Mononuclear cell (primary cell): ENCODE measurements at regions not wholly inside any gene's neighbourhood (a gene's known extent, or its start where the extent isn't known, plus 50 kb on each side); places are given as distances from the start of the nearest gene placed in this dataset.

Experiments used
- H3K27me3 ChIP-seq: 2 replicates; pipeline ENCODE4 v1.6.0; 2011; ENCODE audit warnings: low read length, control low read depth; ENCODE audit not compliant: insufficient read depth
- H3K4me1 ChIP-seq: 2 replicates; pipeline ENCODE4 v1.5.1; 2011; ENCODE audit warnings: mild to moderate bottlenecking, low read length, control low read depth; ENCODE audit not compliant: insufficient read depth
- H3K4me3 ChIP-seq: 2 replicates; pipeline ENCODE4 v1.5.1; 2011; ENCODE audit warnings: mild to moderate bottlenecking, low read length, moderate library complexity
- H3K9me3 ChIP-seq: 2 replicates; pipeline ENCODE4 v1.5.1; 2011; ENCODE audit warnings: low read depth, mild to moderate bottlenecking, control low read depth, low read length

DNA sequence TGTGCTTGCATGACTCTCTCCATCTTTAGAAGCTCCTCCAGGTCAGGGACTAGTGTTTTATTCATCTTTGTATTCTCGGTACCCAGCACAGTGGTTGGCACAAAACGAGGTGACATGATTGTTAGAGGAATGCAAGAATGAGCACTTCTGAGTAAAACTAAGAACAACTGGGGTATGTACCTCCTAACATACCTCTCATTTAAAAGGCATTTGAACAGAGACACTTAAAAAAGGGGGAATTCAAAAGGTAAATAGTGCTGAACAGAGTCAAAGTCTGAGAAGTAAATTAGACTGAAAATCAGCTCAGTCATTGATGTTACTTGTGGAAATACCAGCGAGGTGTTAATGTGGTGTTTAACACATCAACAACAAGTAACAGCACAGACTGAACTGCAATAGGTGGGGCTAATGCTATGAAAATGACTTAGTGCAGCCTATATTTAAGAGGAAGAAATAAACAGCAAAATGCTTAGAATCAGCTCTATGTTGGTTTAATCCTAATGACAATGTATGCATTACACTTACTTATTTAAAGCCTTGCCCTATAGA is 102.4 kb downstream of the TMCO5A start:
- no peak overlapping the region for H3K4me3 ChIP-seq
- H3K4me1 ChIP-seq, result peaks cover 5% of the 10 kb centered on the region
- H3K9me3 ChIP-seq, result no peaks in the 10 kb centered on the region
- H3K27me3 ChIP-seq, result no peaks in the 10 kb centered on the region

DNA sequence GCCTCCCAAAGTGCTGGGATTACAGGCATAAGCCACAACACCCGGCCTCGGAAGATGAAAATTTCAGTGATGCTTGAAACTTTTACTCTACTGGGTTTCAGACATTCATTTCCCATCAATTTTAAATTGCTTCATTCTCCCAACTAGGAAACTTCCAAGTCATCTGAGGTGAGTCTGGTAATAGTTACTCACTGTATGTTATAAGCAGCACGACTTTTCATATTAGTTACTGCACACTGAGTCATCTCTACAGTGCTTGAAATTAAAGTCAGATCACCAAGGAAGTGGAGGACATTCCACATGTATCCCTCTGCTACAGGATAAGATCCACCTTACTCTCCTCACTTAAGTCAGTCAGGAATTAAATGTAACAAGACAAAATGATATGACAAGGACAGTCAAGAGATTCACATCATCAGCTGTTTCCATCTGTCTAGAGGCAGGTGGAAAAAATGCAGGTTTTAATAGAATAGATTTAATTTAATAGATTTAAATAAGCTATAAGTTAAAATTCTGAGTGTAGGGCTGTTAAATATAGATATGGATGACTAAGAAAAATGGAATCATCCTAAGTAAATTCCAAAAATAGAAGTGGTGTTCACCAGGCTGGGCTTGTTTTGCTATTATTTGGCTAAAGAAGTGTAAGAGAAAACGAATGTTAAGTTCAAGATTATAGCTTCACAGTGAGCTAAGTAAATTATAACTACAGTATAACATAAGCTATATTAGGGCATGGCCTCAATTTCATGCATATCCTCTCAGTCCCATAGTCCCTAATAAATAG is 104.4 kb downstream of the TMCO5A start:
- Histone ChIP-seq H3K9me3 (no peaks in the 10 kb centered on the region), H3K4me1 (peaks cover 25% of the 10 kb centered on the region), H3K27me3 (no peaks in the 10 kb centered on the region), H3K4me3 (no peak overlapping the region)

DNA sequence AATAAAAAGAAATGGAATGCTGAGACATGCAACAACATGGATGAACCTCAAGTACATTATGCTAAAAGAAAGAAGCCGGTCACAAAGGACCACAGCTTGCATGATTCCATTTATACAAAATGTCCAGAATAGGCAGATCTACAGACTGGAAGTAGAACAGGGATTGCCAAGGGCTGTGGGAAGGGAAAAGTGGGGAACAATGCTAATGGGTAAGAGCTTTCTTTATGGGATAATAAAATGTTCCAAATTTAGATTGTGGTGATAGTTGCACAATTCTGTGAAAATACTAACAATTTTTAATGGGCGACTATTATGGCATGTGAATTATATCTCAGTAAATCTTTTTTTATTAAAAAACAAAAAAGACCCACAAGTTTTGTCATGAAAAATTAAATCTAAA is 106.2 kb downstream of the TMCO5A start:
- Histone ChIP-seq H3K4me1 (peaks cover 32% of the 10 kb centered on the region), H3K27me3 (no peaks in the 10 kb centered on the region), H3K4me3 (no peak overlapping the region), H3K9me3 (no peaks in the 10 kb centered on the region)

DNA sequence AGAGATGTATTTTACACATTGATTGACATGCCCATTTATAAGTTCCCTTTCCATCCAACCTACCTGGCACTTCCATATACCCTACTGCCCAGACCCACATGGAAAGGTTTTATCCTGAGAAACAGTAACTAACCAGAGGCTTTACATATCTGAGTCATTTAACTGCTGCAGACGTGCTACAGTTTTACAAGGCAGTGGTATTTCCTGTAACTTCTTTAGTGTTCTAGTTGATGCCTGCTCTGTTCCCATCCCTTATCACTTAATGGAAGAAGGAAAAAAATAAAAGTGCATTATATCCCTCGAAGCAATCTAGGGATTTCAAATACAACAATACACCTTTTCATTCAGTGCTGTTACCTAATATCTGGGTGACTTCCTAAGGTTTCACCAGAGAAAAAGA is 107.1 kb downstream of the TMCO5A start:
- Histone ChIP-seq H3K4me3 (no peak overlapping the region), H3K4me1 (peaks cover 32% of the 10 kb centered on the region)

DNA sequence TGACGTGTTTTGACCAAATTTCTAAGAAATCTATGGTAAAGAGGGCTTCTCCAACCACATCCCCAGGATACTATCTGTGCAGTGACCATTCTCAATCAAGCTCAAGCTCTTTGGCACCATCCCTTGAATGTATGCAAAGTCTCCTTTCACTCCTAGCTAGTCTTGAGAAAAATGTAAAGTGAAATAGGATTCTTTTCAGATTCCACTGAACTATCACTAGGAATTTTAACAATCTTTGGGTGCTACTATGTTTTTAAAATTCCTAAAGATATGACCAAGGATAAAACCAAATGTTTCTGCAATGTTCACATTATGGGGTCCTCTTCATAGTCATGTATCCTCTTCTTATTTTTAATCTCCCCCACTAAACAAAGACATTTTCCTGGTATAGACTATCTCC is 107.8 kb downstream of the TMCO5A start:
- no peaks in the 10 kb centered on the region for H3K27me3 ChIP-seq
- peaks cover 32% of the 10 kb centered on the region for H3K4me1 ChIP-seq
- no peak overlapping the region for H3K4me3 ChIP-seq
- H3K9me3 ChIP-seq, result no peaks in the 10 kb centered on the region

More for the DNA sequence above, 107.1 kb downstream of the TMCO5A start:
- Histone ChIP-seq H3K27me3 (no peaks in the 10 kb centered on the region), H3K9me3 (no peaks in the 10 kb centered on the region)

DNA sequence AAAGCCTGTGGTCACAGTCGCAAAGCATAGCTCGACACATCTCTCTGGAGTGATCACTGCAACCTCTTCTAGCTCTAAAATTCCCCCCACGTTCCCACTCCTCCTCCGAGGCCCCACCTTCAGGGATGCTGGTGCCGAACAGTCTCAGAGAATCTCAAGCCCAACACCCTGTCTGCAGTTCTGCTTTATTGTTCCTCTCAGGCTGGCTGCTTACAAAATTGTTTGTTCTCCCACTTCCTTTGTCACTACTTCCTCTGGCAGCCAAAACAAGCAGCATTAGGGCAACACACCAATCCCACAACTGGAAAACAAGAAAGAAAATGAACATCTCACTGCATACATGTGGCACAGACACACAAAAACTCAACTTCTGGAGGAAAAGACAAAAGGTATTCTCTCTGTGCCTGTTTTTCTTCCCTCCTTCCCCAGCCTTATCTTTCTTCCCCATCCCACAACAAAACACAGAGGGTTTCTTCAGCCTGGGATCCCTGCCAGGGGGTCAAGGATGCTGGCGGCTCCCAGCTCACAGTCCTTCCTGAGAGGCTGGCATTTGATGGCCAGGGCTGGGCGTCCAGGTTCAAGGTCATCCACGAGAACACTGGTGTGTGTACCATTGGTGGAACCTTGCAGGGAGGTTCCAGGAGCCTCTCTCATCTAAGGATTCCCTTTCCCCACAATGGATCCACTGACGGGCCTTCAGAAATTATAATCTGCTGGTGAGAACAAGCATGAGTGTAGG is 108.4 kb downstream of the TMCO5A start:
- Histone ChIP-seq H3K27me3 (no peaks in the 10 kb centered on the region), H3K4me3 (no peak overlapping the region), H3K9me3 (no peaks in the 10 kb centered on the region), H3K4me1 (peaks cover 32% of the 10 kb centered on the region)

DNA sequence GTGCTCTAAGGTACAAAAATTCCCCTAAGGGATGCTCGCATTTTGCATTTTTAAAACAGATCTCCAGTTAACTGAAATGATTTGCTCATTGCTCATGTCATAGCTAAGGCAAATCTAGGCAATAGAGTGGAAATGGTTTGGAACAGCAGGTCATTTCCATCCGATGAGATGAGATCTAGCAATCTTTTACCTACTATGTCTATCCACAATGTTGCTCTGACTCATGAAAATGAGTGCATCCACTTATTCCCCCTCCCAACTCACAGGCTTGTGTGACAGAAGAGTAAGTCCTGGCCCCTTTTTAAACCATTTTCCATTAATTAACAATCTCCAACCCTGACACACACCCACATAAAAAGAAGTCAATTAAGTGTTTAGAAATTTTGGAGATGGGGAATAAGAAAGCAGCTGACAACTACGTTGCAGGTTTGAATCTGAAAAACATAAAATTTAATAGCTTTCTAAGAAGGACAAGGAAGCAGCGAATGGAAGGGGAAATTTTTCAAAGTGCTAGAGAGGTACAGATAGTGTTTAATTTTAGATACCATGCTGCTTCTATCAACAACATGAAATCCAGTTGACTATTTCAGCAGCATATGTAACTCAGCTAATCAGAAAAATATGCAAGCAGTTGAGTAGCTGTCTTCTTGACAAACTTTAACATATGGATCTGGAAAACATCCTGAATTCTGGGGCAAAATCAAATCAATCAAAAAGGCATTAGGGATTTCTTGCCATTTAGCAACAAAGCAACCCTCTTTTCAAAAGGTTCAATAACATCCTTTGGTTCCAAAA is 112.0 kb downstream of the TMCO5A start:
- Histone ChIP-seq H3K9me3 (no peaks in the 10 kb centered on the region), H3K4me3 (no peak overlapping the region), H3K27me3 (no peaks in the 10 kb centered on the region), H3K4me1 (peaks cover 36% of the 10 kb centered on the region)

DNA sequence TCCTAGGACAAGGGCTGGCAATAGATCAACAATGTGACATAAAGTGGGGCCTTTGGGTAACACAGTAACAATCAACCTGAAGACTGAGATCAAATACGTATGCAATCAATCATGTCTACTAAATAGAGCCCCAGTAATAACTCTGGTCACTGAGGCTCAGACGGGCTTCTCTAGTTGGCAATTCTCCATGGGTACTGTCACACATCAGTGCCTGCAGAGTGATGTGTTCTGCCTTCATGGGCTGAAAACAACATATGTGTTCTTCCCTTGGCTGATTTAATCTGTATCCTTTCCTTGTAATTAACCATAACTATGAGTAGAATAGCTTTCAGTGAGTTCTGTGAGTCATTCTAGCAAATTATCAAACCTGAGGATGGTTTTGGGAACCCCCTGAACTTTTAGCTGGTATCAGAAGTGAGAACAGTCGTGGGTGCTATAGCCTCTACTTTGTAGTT is 113.6 kb downstream of the TMCO5A start:
- Histone ChIP-seq H3K9me3 (no peaks in the 10 kb centered on the region), H3K4me1 (peaks cover 20% of the 10 kb centered on the region), H3K27me3 (no peaks in the 10 kb centered on the region), H3K4me3 (no peak overlapping the region)

DNA sequence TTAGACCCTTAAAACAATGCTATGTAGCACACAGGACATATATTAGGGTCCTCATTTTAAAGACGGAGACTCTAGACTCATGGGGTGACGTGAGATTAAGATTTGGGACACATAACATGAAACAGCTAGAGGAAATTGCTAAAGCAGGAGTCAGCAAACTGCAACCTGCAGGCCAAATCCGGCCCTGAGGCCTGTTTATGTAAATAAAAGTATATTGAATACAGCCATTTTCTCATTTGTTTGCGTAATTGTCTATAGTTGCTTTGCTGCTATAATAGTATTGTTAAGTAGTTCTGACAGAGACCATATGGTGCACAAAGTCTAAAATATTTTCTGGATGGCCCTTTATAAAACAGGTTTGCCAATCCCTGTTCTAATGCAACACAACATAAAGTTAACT is 115.5 kb downstream of the TMCO5A start:
- no peaks in the 10 kb centered on the region for H3K9me3 ChIP-seq
- no peak overlapping the region for H3K4me3 ChIP-seq
- H3K4me1 ChIP-seq, result peaks cover 4% of the 10 kb centered on the region
- H3K27me3 ChIP-seq, result no peaks in the 10 kb centered on the region

DNA sequence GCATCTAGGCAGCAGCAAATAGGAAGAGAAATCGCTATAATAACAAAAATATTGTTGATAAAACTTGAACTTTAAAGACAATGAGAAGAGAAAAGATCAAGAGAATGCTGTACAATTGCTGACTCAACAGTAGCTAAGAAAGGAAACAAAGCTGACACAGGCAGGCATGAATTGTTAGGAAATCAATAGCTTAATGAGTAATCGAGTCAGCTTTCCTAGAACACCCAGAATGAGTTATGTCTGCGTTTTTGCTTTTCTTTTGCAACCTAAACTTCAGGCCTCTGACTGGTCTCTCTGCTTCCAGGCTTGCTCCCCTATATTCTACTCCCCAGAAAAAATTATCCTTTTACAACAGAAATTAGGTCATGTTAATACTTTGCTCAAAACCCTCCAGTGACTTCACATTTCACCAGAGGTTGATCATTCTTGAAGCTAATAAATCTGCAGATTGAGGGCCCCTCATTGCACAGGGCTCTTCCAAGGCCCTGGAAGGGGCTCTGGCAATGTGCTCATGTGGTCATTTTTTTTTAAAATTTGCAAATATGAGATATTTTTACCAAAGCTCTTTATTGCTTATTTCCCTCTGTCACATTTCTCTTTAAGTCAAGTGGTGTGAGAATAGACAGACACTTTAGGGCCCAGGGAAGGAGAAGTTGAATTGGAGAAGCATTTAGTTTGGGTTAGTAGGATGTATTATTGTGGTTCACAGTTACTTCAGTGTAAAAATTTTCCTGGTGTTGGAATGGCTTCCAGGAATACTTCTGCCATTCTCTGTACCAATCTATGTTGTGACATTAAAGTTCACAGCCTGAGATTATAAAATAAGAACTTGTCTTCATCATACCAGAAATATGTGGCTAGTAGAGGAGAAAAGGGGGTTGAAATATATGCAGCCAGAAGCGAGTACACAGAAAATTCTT is 116.3 kb downstream of the TMCO5A start:
- peaks cover 4% of the 10 kb centered on the region for H3K4me1 ChIP-seq
- no peak overlapping the region for H3K4me3 ChIP-seq
- no peaks in the 10 kb centered on the region for H3K27me3 ChIP-seq
- H3K9me3 ChIP-seq, result no peaks in the 10 kb centered on the region

DNA sequence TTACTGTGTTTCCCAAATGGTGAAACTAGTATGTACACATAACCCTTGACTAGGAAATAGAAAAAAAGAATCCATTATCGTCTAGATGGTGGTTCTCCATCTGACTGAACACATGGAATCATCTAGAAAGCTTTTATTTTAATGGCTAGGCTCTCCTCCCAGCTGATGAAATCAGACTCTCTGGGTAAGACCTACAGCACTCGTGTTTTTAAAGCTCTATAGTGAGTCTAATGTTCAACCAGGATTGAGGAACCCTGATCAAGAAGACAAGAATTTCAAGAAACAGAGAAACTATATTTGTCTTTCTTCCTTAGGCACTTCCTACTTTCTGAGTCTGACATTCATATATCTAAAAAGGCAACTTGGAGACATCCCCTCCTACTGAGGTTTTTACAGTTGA is 118.8 kb downstream of the TMCO5A start:
- Histone ChIP-seq H3K27me3 (no peaks in the 10 kb centered on the region), H3K9me3 (no peaks in the 10 kb centered on the region), H3K4me1 (peaks cover 4% of the 10 kb centered on the region), H3K4me3 (no peak overlapping the region)

DNA sequence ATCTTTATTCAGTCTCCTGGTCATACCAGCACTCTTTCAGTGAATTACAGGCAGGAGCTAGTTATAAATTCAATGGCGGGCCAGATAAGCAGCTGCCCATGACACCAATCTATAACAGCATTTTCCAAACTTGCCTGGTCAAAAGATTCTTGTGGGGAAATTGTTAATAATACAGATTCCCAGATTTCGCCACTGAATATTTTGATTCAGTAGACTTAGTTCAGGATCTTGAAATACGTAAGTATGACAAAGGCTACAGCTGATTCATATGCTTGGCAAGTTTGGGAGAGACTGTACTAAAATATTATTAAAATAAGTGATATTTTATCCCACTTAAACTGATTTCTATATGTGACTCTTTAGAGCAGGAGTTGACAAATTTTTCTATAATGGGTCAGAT is 119.3 kb downstream of the TMCO5A start:
- H3K27me3 ChIP-seq, result no peaks in the 10 kb centered on the region

DNA sequence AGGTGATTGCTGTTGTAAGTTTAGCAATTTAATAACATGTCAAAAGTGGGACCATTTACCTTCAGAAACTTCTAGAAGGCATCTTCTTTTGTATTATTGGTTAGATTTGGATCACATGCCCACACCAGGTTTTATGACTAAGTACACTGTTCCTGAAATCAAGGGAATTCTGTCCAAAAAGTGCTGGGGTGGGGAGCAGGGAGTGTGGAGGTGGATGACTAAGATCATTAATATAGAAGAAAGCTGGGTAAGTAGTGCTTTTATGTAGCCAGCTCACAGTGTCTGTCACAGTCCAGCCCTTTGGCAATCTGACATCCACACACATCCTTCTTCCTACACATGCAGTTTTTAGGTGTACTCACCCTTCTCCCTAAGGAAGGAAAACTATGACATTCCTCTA is 120.0 kb downstream of the TMCO5A start:
- Histone ChIP-seq H3K27me3 (no peaks in the 10 kb centered on the region), H3K4me1 (peaks cover 4% of the 10 kb centered on the region), H3K4me3 (no peak overlapping the region), H3K9me3 (no peaks in the 10 kb centered on the region)

More for the DNA sequence above, 119.3 kb downstream of the TMCO5A start:
- Histone ChIP-seq H3K9me3 (no peaks in the 10 kb centered on the region), H3K4me3 (no peak overlapping the region), H3K4me1 (peaks cover 4% of the 10 kb centered on the region)

DNA sequence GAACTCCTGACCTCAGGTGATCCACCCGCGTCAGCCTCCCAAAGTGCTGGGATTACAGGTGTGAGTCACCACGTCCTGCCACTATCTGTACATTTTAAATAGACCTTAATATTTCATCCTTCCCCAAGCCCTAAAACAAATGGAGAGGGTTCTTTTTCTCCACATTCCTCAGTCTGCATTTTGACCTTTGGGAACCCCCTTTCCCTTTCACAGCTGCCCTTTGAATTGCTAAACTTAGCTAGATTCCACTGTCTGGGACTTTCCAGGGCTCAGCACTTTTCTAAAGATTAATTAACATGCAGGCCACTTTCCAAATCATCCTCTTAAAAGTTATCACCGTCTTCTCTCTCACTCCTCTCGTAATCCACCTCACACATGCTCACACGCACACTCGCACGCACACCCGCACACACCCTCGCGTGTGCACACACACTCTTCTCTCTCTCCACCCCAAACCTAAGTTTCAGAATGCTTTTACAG is 124.2 kb downstream of the TMCO5A start:
- H3K4me3 ChIP-seq, result no peak overlapping the region
- H3K4me1 ChIP-seq, result no peaks in the 10 kb centered on the region
- H3K9me3 ChIP-seq, result no peaks in the 10 kb centered on the region
- H3K27me3 ChIP-seq, result no peaks in the 10 kb centered on the region
